Breast epithelium (tissue), 3 donors: ENCODE measurements at regions not wholly inside any gene's neighbourhood (a gene's known extent, or its start where the extent isn't known, plus 50 kb on each side); places are given as distances from the start of the nearest gene placed in this dataset.

ENCODE experiments used
- CTCF ChIP-seq, 3 donors: fragments of 450-650 bp; IDR thresholded peaks; one replicate each; pipeline ENCODE4 v1.5.1; 2016 to 2017; ENCODE audit warnings: antibody characterized with exemption in 3 of 3, mild to moderate bottlenecking in 3 of 3, moderate library complexity in 3 of 3
- POLR2AphosphoS5 ChIP-seq, 3 donors: sonication (generic); formaldehyde crosslinking; IDR thresholded peaks; one replicate each; pipeline ENCODE4 v1.6.1; 2017; ENCODE audit warnings: antibody characterized with exemption in 3 of 3

- TF ChIP-seq CTCF (IDR thresholded peaks at IDR 0.05): no peak
- no peak for TF ChIP-seq POLR2AphosphoS5 (IDR thresholded peaks at IDR 0.05)
Observed at GRCh38 chr7:108845951-108846350, 276.3 kb downstream of the DNAJB9 start.
